Naive B cell (primary cell): ENCODE measurements at regions not wholly inside any gene's neighbourhood (a gene's known extent, or its start where the extent isn't known, plus 50 kb on each side); places are given as distances from the start of the nearest gene placed in this dataset.

Experiments
- ATAC-seq, 2 donors: fragments of 150-1000 bp; cut with Tn5 transposase; 2 replicates each; pipeline ENCODE4 v1.10.0; 2021; ENCODE audit warnings: low read depth in 2 of 2, mild to moderate bottlenecking in 2 of 2, moderate library complexity in 2 of 2
- DNase-seq: peaks from one replicate; pipeline ENCODE4 v3.0.0; 2022
- H3K27ac Mint-ChIP-seq, 6 donors: one replicate each; pipeline ENCODE4 v1.8.0; 2020 to 2022; ENCODE audit warnings: mild to moderate bottlenecking in 6 of 6, mixed read lengths in 6 of 6, moderate library complexity in 5 of 6, inconsistent platforms in 2 of 6
- H3K27me3 Mint-ChIP-seq, 3 donors: one replicate each; pipeline ENCODE4 v1.8.0; 2021 to 2022; ENCODE audit warnings: mixed read lengths in 3 of 3, mild to moderate bottlenecking in 1 of 3
- H3K36me3 Mint-ChIP-seq, 2 donors: one replicate each; pipeline ENCODE4 v1.8.0; 2020 to 2022; ENCODE audit warnings: mixed read lengths in 2 of 2, inconsistent platforms in 1 of 2, mild to moderate bottlenecking in 1 of 2
- H3K4me1 Mint-ChIP-seq, 3 donors: one replicate each; pipeline ENCODE4 v1.8.0; 2020 to 2022; ENCODE audit warnings: mixed read lengths in 3 of 3, inconsistent platforms in 1 of 3, mild to moderate bottlenecking in 1 of 3, moderate library complexity in 1 of 3
- H3K4me3 Mint-ChIP-seq, 8 donors: one replicate each; pipeline ENCODE4 v1.8.0; 2020 to 2022; ENCODE audit warnings: mild to moderate bottlenecking in 8 of 8, mixed read lengths in 8 of 8, moderate library complexity in 8 of 8, inconsistent platforms in 2 of 8
- H3K9me3 Mint-ChIP-seq, 7 donors: one replicate each; pipeline ENCODE4 v1.8.0; 2020 to 2022; ENCODE audit warnings: mixed read lengths in 7 of 7, mild to moderate bottlenecking in 5 of 7, inconsistent platforms in 2 of 7, moderate library complexity in 1 of 7

DNA sequence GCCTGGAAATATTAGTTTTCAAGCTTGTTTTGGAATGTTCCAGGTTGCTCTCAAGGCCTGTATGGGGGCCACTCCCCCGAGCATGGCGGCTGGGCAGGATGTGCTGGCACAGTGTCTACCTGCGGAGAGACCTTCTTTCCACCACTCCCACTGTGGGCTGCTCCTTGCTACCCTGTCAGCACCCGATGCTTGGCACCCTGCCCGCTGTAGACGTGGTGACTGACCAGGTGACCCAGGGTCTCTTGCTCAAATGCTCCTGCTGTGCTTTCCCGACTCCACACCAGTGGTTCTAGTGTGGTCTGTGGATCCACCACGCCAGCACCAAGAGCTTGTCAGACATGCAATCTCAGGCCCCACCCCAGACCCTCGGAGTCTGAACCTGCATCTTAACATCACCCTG is 213.3 kb downstream of the SH3BP4 start:
- Mint-ChIP-seq H3K4me1 (peaks cover 0 to 2% (median 0%) of the 10 kb centered on the region in 3 donors), H3K27me3 (peaks cover 15 to 41% (median 32%) of the 10 kb centered on the region in 3 donors), H3K9me3 (peaks cover 0 to 14% (median 3%) of the 10 kb centered on the region in 7 donors), H3K27ac (peak overlapping the region in 1 of 6 donors; percentile 21), H3K36me3 (no peaks in the 10 kb centered on the region), H3K4me3 (no peak overlapping the region)
- DNase-seq (no peak), ATAC-seq (no peak)

DNA sequence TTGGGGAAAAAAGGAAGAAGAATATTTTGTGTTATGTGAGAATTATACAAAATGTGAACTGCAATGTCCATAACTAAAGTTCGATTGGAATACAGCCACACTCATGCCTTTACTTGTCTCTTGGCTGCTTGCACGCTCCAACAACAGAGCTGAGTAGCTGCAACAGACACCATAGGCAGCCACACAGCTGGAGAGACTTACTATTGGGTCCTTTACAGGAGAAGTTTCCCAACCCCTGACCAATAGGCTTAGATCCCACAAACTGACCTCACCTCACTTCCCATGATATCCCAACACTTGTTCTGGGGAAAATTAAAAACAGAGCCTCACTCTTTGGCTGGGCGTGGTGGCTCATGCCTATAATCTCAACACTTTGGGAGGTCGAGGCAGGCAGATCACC is 213.8 kb downstream of the SH3BP4 start:
- peaks cover 0 to 14% (median 3%) of the 10 kb centered on the region in 7 donors for H3K9me3 Mint-ChIP-seq
- ATAC-seq: no peak
- no peaks in the 10 kb centered on the region for H3K36me3 Mint-ChIP-seq
- H3K27ac Mint-ChIP-seq: peak overlapping the region in 1 of 6 donors; percentile 21
- H3K4me3 Mint-ChIP-seq: no peak overlapping the region
- DNase-seq: no peak
- peaks cover 10 to 36% (median 27%) of the 10 kb centered on the region in 3 donors for H3K27me3 Mint-ChIP-seq
- peaks cover 0 to 2% (median 0%) of the 10 kb centered on the region in 3 donors for H3K4me1 Mint-ChIP-seq

DNA sequence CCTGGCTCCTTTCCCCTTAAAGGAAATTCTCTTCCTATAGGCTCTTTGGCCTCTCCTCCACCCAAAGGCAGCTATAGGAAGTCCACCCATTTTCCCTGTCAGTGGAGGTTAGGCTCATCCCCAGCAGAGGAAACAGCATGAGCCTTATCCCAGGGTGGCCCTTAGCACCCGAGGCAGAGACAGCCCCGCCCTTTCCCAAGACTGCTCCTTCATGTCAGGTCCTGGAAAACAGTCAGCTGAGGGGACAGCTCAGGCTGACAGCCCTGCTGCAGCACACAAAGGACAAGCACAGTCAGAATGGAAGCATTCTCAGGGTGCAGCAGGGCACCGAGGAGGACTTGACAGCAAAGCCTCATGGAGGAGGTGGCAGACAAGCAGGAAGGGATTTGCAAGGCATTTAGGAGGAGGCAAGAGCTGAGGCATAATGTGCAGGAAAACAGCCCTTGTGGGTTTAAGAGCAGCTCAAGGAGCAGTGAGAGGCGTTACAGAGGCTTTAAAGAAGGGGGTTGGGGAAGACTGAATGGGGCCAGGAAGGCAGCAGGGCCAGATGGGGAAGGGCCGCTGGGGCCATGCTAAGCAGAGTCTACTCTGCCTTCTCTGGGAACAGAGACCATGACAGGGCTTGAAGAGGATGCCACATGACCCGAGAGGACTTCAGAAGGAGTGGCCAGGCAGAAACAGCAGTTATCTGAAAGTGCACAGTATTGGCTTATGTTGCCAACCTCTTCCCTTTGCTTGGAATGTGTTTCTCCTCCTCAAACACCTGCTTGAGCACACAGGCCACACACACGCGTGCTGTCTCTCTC is 216.6 kb downstream of the SH3BP4 start:
- no peak overlapping the region for H3K4me3 Mint-ChIP-seq
- ATAC-seq (no peak), DNase-seq (no peak)
- H3K36me3 Mint-ChIP-seq: no peaks in the 10 kb centered on the region
- H3K27ac Mint-ChIP-seq: no peak overlapping the region
- H3K27me3 Mint-ChIP-seq: peaks cover 6 to 39% (median 29%) of the 10 kb centered on the region in 3 donors
- no peaks in the 10 kb centered on the region for H3K4me1 Mint-ChIP-seq
- peaks cover 0 to 13% (median 2%) of the 10 kb centered on the region in 7 donors for H3K9me3 Mint-ChIP-seq

DNA sequence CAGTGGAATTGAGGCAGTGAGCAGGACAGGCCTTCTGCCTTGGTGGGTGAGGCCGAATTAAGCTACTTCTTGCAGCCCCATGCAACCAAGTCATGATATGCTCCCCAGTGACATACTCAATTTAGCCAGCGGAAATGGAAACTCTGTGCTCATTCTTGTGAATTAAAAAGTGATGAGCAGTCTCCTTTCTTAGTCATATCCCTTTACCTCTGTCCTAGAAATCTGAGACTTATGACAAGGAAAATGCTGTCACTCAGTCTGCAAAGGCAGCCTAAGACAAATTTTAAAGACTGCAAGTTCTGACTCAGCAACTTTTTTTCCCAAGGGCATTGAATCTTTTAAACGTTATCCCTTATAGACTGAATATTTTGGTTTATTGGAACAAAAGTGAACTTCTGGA is 218.2 kb downstream of the SH3BP4 start:
- Mint-ChIP-seq H3K4me1 (no peaks in the 10 kb centered on the region), H3K36me3 (no peaks in the 10 kb centered on the region), H3K27me3 (peaks cover 6 to 40% (median 38%) of the 10 kb centered on the region in 3 donors), H3K27ac (no peak overlapping the region), H3K9me3 (peaks cover 0 to 9% (median 5%) of the 10 kb centered on the region in 7 donors), H3K4me3 (no peak overlapping the region)
- no peak for DNase-seq
- no peak for ATAC-seq

DNA sequence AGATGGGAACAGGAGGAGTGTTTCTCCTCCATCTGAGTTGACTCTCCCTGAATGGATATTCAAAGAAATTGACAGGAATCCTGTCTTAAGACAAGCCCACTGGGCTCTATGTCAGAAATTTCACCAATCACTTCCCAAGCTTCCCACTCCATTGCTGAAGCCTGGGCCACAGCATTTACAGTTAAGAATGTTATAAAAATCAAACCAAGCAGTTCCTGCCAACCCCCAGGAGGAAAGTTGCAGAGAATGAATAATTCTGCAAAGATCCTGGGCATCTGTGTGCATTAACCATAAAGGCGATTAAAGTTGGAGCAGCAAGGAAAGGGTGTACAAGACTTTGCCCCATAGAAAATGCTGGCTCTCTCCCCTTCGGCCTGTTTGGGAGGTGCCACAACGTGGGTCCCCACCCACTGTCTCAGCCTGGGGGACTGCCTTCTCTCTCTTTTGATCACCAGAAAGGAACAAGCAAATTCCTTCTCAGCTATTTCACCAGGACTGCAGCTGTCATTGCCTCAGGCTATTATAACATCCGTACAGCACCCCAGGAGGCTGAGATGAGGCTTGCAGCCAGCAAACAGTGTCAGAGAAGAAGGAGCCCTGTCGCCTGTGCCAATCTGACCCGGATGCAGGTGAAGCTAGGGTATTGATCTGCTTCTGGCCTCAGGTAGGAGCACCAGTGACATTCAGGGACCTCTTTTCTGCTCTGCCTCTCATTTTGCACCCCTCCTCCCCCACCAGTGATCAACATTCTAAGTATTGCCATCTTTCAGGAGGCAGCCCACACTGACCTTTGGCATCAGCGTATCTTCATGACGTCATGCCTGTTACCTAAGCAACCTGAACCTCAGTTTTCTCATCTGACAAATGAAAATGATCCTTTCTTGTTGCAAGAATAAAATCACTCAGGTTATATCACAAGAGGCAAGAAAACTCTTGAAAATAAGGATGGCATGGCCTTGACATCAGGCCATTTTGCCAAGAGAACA is 219.0 kb downstream of the SH3BP4 start:
- Mint-ChIP-seq H3K4me3 (no peak overlapping the region), H3K4me1 (no peaks in the 10 kb centered on the region), H3K27me3 (peaks cover 6 to 46% (median 33%) of the 10 kb centered on the region in 3 donors), H3K27ac (no peak overlapping the region), H3K9me3 (peaks cover 0 to 9% (median 5%) of the 10 kb centered on the region in 7 donors), H3K36me3 (no peaks in the 10 kb centered on the region)
- DNase-seq (no peak), ATAC-seq (no peak)

DNA sequence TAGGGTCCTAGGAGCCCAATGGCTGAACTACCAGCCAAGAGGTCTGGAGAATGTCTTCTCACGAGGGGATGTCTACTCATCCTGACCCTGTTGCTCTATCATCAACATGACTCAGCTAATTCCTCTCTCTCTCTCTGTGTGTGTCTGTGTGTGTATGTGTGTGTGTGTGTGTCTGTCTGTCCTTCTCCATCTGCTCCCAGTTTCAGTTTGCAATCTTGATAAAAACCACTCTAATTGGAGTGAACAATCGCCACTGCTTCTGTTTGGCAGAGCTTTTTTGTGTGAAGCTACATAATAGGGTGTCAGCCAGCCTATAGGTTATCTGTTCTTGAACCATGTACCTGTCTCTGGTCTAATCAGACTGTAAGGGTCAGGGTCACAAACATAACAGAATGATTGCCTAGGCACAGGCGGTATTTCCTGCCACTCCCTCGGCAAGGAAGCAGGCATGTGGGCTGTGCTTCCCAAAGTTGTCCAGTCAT is 219.8 kb downstream of the SH3BP4 start:
- H3K27me3 Mint-ChIP-seq: peaks cover 8 to 44% (median 28%) of the 10 kb centered on the region in 3 donors
- DNase-seq (no peak), ATAC-seq (no peak)
- H3K4me3 Mint-ChIP-seq: no peak overlapping the region
- peaks cover 0 to 12% (median 6%) of the 10 kb centered on the region in 7 donors for H3K9me3 Mint-ChIP-seq
- H3K4me1 Mint-ChIP-seq: no peaks in the 10 kb centered on the region
- H3K27ac Mint-ChIP-seq: no peak overlapping the region
- H3K36me3 Mint-ChIP-seq: no peaks in the 10 kb centered on the region

DNA sequence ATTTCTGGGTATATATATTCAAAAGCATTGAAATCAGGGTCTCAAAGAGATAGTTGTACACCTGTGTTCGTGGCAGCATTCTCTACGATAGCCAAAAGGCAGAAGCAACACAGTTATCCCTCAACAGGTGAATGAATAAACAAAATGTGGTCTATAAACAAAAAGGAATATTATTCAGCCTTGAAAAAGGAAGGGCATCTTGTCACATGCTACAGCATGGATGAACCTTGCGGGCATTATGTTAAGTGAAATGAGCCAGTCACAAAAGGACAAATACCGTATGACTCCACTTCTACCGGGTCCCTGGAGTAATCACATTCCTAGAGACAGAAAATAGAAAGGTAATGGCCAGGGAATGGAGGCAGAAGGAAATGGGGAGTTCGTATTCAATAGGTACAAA is 228.8 kb downstream of the SH3BP4 start:
- H3K27ac Mint-ChIP-seq: no peak overlapping the region
- H3K36me3 Mint-ChIP-seq: no peaks in the 10 kb centered on the region
- H3K4me3 Mint-ChIP-seq: no peak overlapping the region
- H3K9me3 Mint-ChIP-seq: peaks cover 0 to 8% (median 4%) of the 10 kb centered on the region in 7 donors
- no peak for ATAC-seq
- H3K4me1 Mint-ChIP-seq: no peaks in the 10 kb centered on the region
- no peak for DNase-seq
- peaks cover 25 to 28% (median 26%) of the 10 kb centered on the region in 3 donors for H3K27me3 Mint-ChIP-seq

DNA sequence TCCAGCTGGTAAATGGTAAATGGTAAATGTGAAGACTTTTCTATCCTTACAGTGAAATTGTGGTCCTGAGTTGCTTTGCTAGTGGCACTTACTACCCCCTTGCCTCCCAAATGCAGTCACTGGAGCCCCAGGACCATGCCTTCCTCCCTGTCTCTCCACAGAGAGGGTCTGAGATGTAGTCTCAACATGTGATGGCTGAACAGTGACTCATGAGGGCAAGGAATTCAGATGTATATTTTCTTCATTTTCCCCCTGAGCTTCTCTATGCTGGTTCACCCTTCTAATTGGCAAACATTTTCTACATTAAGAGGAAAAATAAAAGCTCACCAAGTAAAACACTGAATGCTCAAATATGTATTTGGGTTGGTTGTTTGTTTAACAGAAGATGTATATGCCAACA is 232.0 kb downstream of the SH3BP4 start:
- no peaks in the 10 kb centered on the region for H3K4me1 Mint-ChIP-seq
- no peak overlapping the region for H3K27ac Mint-ChIP-seq
- no peak for ATAC-seq
- H3K4me3 Mint-ChIP-seq: no peak overlapping the region
- DNase-seq: no peak
- H3K36me3 Mint-ChIP-seq: no peaks in the 10 kb centered on the region
- H3K9me3 Mint-ChIP-seq: peaks cover 0 to 11% (median 5%) of the 10 kb centered on the region in 7 donors
- H3K27me3 Mint-ChIP-seq: peaks cover 9 to 28% (median 19%) of the 10 kb centered on the region in 3 donors

DNA sequence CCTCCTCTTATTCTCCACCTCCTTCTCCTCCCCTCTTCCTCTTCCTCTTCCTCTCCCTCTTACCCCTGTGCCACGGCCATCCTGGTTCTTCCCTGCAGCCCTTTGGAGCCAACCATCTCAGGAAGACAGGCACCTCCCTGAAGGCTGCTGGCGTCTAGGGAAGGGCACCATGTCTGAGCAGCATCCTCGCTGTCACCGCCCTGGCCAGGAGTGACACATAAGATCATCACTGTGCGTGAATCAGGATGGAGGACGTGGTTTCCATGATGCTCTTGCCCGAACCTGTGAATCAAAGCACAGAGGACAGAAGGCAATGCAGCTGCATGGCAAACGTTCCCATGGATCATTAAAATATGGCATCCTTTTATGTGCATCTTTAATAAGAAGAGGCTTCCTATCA is 236.0 kb downstream of the SH3BP4 start:
- no peak overlapping the region for H3K4me3 Mint-ChIP-seq
- H3K4me1 Mint-ChIP-seq: no peaks in the 10 kb centered on the region
- no peak for DNase-seq
- peaks cover 12 to 24% (median 15%) of the 10 kb centered on the region in 3 donors for H3K27me3 Mint-ChIP-seq
- H3K27ac Mint-ChIP-seq: peak overlapping the region in 1 of 6 donors; percentile 64
- no peaks in the 10 kb centered on the region for H3K36me3 Mint-ChIP-seq
- ATAC-seq: no peak
- peaks cover 0 to 5% (median 4%) of the 10 kb centered on the region in 7 donors for H3K9me3 Mint-ChIP-seq

DNA sequence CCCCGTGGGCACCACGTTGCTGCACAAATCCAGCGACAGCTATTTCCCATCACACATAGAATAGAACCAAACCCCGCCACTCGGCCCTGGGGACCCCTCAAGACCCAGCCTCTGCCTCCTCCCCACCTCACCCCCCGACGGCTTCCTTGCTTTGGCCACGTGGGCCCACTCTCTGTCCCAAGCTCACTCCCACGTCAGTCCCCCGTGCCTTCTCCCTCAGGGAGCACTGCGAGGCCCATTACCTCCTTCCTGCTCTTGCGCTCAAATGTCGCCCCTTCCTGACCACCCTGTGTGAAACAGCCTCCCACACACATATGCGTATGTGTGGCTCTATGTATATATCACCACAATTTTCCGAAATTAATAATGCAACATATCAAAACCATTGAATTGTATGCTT is 239.7 kb downstream of the SH3BP4 start:
- no peak for ATAC-seq
- no peaks in the 10 kb centered on the region for H3K4me1 Mint-ChIP-seq
- peaks cover 0 to 9% (median 4%) of the 10 kb centered on the region in 7 donors for H3K9me3 Mint-ChIP-seq
- no peak for DNase-seq
- H3K27ac Mint-ChIP-seq: peak overlapping the region in 1 of 6 donors; percentile 50
- H3K27me3 Mint-ChIP-seq: peaks cover 24 to 28% (median 28%) of the 10 kb centered on the region in 3 donors
- no peak overlapping the region for H3K4me3 Mint-ChIP-seq
- no peaks in the 10 kb centered on the region for H3K36me3 Mint-ChIP-seq

DNA sequence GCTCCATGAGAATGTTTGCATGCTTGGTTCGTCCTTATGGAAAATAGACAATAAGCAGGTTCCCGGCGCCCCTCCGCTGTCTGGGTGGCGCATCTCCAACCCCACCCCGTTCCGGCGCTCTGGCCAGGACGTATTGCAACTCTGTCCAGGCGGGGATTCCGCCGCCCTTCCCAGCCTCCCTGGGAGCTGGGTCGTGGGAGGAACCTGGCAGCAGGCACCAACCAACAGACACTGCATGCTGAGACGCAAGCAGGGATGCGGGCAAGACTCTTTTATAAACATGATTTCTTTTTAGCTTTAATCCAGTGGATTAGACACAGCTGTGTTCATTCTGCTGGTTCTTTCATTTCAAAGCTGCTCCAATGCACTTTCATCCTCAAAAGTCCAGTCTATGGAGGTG is 240.2 kb downstream of the SH3BP4 start:
- no peaks in the 10 kb centered on the region for H3K36me3 Mint-ChIP-seq
- H3K27ac Mint-ChIP-seq: no peak overlapping the region
- H3K4me1 Mint-ChIP-seq: no peaks in the 10 kb centered on the region
- peaks cover 24 to 28% (median 28%) of the 10 kb centered on the region in 3 donors for H3K27me3 Mint-ChIP-seq
- H3K9me3 Mint-ChIP-seq: peaks cover 0 to 9% (median 4%) of the 10 kb centered on the region in 7 donors
- ATAC-seq (no peak), DNase-seq (no peak)
- H3K4me3 Mint-ChIP-seq: no peak overlapping the region

DNA sequence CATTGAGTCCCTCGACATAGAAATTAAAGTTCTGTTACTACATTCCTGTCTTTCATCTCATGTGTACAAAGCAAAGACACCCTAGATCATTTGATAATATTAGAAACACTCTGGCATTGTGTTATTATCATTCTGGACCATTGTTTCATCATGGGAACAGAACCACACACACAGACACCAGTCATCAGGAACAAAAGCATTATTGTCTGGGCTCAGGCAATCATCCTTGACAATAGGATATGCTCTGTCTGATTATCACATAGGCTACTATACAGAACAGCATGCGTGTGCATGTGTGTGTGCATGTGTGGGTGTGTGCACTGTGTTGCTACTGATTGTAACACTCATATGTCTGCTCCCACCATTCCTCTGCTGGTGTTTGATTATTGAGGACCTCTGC is 242.5 kb downstream of the SH3BP4 start:
- H3K4me1 Mint-ChIP-seq: no peaks in the 10 kb centered on the region
- peaks cover 24 to 36% (median 34%) of the 10 kb centered on the region in 3 donors for H3K27me3 Mint-ChIP-seq
- DNase-seq (no peak), ATAC-seq (no peak)
- H3K4me3 Mint-ChIP-seq: no peak overlapping the region
- peaks cover 0 to 9% (median 2%) of the 10 kb centered on the region in 7 donors for H3K9me3 Mint-ChIP-seq
- H3K36me3 Mint-ChIP-seq: no peaks in the 10 kb centered on the region
- H3K27ac Mint-ChIP-seq: no peak overlapping the region

DNA sequence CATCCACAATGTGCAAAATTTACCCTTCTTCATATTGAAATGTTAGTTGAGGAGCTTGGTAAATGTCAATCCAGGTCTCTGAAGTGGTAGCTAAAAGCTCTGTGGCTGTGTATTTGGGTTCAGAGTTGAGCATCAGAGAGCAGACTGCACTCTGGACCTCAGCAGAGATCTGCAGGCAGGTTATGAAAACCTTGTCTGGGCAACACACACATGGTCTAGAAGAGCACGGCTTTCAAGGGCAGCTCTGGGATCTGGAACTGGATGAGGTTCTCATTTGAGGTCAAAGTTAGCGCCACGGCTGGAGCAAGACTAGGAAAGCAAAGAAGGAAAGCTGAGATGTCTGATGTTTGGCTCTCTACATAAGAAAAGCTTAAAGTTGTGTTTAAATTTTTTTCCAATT is 243.0 kb downstream of the SH3BP4 start:
- H3K4me3 Mint-ChIP-seq: no peak overlapping the region
- H3K27ac Mint-ChIP-seq: no peak overlapping the region
- no peaks in the 10 kb centered on the region for H3K4me1 Mint-ChIP-seq
- DNase-seq (no peak), ATAC-seq (no peak)
- H3K9me3 Mint-ChIP-seq: peaks cover 0 to 9% (median 2%) of the 10 kb centered on the region in 7 donors
- no peaks in the 10 kb centered on the region for H3K36me3 Mint-ChIP-seq
- peaks cover 24 to 36% (median 34%) of the 10 kb centered on the region in 3 donors for H3K27me3 Mint-ChIP-seq
